Panc1 (cell line): ENCODE measurements at regions not wholly inside any gene's neighbourhood (a gene's known extent, or its start where the extent isn't known, plus 50 kb on each side); places are given as distances from the start of the nearest gene placed in this dataset.

Experiments
- POLR2AphosphoS5 ChIP-seq: IDR thresholded peaks from 2 replicates; pipeline ENCODE4 v1.6.1; 2012; ENCODE audit warnings: mild to moderate bottlenecking, low read depth, low read length, moderate library complexity
- TF ChIP-seq, protein P1 (sequence below): fragments of 450-650 bp; IDR thresholded peaks from 2 replicates; pipeline ENCODE4 v1.5.1; 2017; ENCODE audit warnings: mild to moderate bottlenecking

DNA sequence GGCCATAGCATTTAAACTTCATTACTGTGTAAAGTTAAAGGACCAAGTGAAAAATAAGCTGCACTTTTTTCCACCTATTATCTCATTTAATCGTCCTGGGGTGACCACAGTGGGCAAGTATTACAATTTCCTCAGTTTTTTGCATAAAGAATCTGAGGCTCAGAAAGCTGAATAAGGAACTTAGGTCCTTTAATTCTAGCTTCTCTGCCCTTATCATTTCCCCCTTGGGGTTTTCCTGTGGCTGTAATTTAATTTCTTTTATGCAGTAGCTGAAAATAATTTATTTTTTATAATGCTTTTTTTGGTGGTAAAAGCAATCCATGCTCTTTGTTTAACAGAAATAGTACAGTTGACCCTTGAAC lies 59.8 kb upstream of the RCBTB2 start:
- TF ChIP-seq POLR2AphosphoS5 = no peak
- TF ChIP-seq, protein P1, sequence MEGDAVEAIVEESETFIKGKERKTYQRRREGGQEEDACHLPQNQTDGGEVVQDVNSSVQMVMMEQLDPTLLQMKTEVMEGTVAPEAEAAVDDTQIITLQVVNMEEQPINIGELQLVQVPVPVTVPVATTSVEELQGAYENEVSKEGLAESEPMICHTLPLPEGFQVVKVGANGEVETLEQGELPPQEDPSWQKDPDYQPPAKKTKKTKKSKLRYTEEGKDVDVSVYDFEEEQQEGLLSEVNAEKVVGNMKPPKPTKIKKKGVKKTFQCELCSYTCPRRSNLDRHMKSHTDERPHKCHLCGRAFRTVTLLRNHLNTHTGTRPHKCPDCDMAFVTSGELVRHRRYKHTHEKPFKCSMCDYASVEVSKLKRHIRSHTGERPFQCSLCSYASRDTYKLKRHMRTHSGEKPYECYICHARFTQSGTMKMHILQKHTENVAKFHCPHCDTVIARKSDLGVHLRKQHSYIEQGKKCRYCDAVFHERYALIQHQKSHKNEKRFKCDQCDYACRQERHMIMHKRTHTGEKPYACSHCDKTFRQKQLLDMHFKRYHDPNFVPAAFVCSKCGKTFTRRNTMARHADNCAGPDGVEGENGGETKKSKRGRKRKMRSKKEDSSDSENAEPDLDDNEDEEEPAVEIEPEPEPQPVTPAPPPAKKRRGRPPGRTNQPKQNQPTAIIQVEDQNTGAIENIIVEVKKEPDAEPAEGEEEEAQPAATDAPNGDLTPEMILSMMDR = no peak
